A549 (cell line): ENCODE measurements at regions not wholly inside any gene's neighbourhood (a gene's known extent, or its start where the extent isn't known, plus 50 kb on each side); places are given as distances from the start of the nearest gene placed in this dataset.

Experiments
- ATAC-seq, 2 experiments: fragments of 200-7000 bp in 1 of 2; fragments of >200 bp in 1 of 2; cut with Nextera tagmentation in 1 of 2; cut with Tn5 transposase in 1 of 2; 3 replicates each; pipeline versions ENCODE4 v1.8.0 to v1.9.1; 2018 to 2020; ENCODE audit warnings: mild to moderate bottlenecking in 1 of 2, moderate library complexity in 1 of 2
- CTCF ChIA-PET: fragments of 300-600 bp; sonication (Branson Sonifier 250); formaldehyde crosslinking; extraction: SDS; loops from one replicate; lab custom pipeline; 2021; ENCODE audit warnings: antibody characterized with exemption, inconsistent platforms; lab: Yijun Ruan, JAX
- POLR2A ChIA-PET: fragments of 350-600 bp; formaldehyde crosslinking; extraction: SDS; loops from one replicate; lab custom pipeline; 2021; ENCODE audit warnings: antibody characterized with exemption, inconsistent platforms; lab: Yijun Ruan, JAX
- DNase-seq, 2 experiments: peaks; one replicate each; pipeline versions ENCODE4 v3.0.0 to v3.0.0-alpha.2; 2011 to 2016; ENCODE audit warnings: low read depth in 1 of 2, low spot score in 1 of 2
- FAIRE-seq: peaks from 2 replicates; lab custom pipeline; 2011; peaks lifted over from hg19 to GRCh38; lab: Jason Lieb, UNC
- H3K27ac ChIP-seq, 2 experiments: fragments of >200 bp; sonication (Bioruptor Twin); formaldehyde crosslinking; 3 replicates each; pipeline ENCODE4 v1.5.1; 2016 to 2017
- H3K4me1 ChIP-seq: fragments of >200 bp; sonication (Bioruptor Twin); formaldehyde crosslinking; 3 replicates; pipeline ENCODE4 v1.6.1; 2016
- H3K4me2 ChIP-seq: fragments of >200 bp; sonication (Bioruptor Twin); formaldehyde crosslinking; 3 replicates; pipeline ENCODE4 v1.6.1; 2016
- H3K4me3 ChIP-seq: fragments of >200 bp; sonication (Bioruptor Twin); formaldehyde crosslinking; 3 replicates; pipeline ENCODE4 v1.5.1; 2016
- H3K9me3 ChIP-seq: fragments of >200 bp; sonication (Bioruptor Twin); formaldehyde crosslinking; 3 replicates; pipeline ENCODE4 v1.6.1; 2016
- BCL3 ChIP-seq: fragments of >200 bp; sonication (Bioruptor Twin); formaldehyde crosslinking; IDR thresholded peaks from 3 replicates; pipeline ENCODE4 v1.6.1; 2016
- BHLHE40 ChIP-seq: IDR thresholded peaks from 2 replicates; pipeline ENCODE4 v1.6.1; 2012; ENCODE audit warnings: low read depth, low read length, inconsistent platforms
- CBX2 ChIP-seq: fragments of 200-600 bp; sonication (generic); IDR thresholded peaks from 2 replicates; pipeline ENCODE4 v1.6.1; 2016; ENCODE audit warnings: low read depth, mild to moderate bottlenecking, borderline replicate concordance
- CHD4 ChIP-seq: fragments of 200-600 bp; sonication (generic); IDR thresholded peaks from 2 replicates; pipeline ENCODE4 v1.6.1; 2016; ENCODE audit warnings: antibody characterized with exemption, mild to moderate bottlenecking, borderline replicate concordance
- E2F6 ChIP-seq: IDR thresholded peaks from 2 replicates; pipeline ENCODE4 v1.6.1; 2012; ENCODE audit warnings: low read depth, borderline replicate concordance
- ELK1 ChIP-seq: fragments of 150-350 bp; IDR thresholded peaks from 2 replicates; pipeline ENCODE4 v1.6.1; 2014; ENCODE audit warnings: low read depth, mild to moderate bottlenecking, low read length
- FOSB ChIP-seq: fragments of 250-450 bp; sonication (Bioruptor Pico); IDR thresholded peaks from 2 replicates; pipeline ENCODE4 v1.5.0; 2020; ENCODE audit warnings: mild to moderate bottlenecking, moderate library complexity
- HOXB5 ChIP-seq: fragments of 250-450 bp; sonication (Bioruptor Pico); IDR thresholded peaks from 2 replicates; pipeline ENCODE4 v1.5.0; 2020; ENCODE audit warnings: mild to moderate bottlenecking, moderate library complexity
- MAFK ChIP-seq: fragments of 450-650 bp; IDR thresholded peaks from 2 replicates; pipeline ENCODE4 v1.6.1; 2014; ENCODE audit not compliant: partially characterized antibody
- MYC ChIP-seq: IDR thresholded peaks from 2 replicates; pipeline ENCODE4 v1.6.1; 2012; ENCODE audit warnings: mild to moderate bottlenecking, inconsistent platforms, low read length, improper control_type of control experiment, borderline replicate concordance
- NPAS2 ChIP-seq: fragments of 250-450 bp; sonication (Bioruptor Pico); IDR thresholded peaks from 2 replicates; pipeline ENCODE4 v1.8.0; 2022; ENCODE audit warnings: mild to moderate bottlenecking, moderate library complexity, borderline replicate concordance
- NR3C1 ChIP-seq: fragments of >200 bp; sonication (Bioruptor Twin); formaldehyde crosslinking; IDR thresholded peaks from 3 replicates; pipeline ENCODE4 v1.6.1; 2017
- RNF2 ChIP-seq: fragments of 200-600 bp; sonication (generic); IDR thresholded peaks from 2 replicates; pipeline ENCODE4 v1.6.1; 2016; ENCODE audit warnings: low read depth, mild to moderate bottlenecking, antibody characterized with exemption, moderate library complexity, borderline replicate concordance
- ZNF302 ChIP-seq: fragments of 250-450 bp; sonication (Bioruptor Pico); IDR thresholded peaks from 2 replicates; pipeline ENCODE4 v1.9.0; 2021; ENCODE audit warnings: inconsistent platforms, mild to moderate bottlenecking, moderate library complexity
- ZSCAN20 ChIP-seq: fragments of 250-450 bp; sonication (Bioruptor Pico); IDR thresholded peaks from 2 replicates; pipeline ENCODE4 v1.8.0; 2022; ENCODE audit warnings: mild to moderate bottlenecking, moderate library complexity
- WGBS: methylation state at CpG from one replicate; pipeline ENCODE4 v1.1.6; 2017; ENCODE audit errors: missing lambda C conversion rate; 5-methylcytosine and 5-hydroxymethylcytosine counted together
- TF ChIP-seq, protein P1 (sequence below): IDR thresholded peaks from 2 replicates; pipeline ENCODE4 v1.6.1; 2012
- TF ChIP-seq, protein P2 (sequence below): IDR thresholded peaks from 2 replicates; pipeline ENCODE4 v1.6.1; 2012
- TF ChIP-seq, protein P3 (sequence below): fragments of 450-650 bp; IDR thresholded peaks from 2 replicates; pipeline ENCODE4 v1.6.1; 2014; ENCODE audit warnings: antibody characterized with exemption

- ChIA-PET POLR2A (no interaction called here), CTCF (no interaction called here)
- H3K4me2 ChIP-seq: no peak overlapping the region
- no peak for DNase-seq
- ATAC-seq: no peak
- H3K4me1 ChIP-seq: no peaks in the 10 kb centered on the region
- 23% methylated on average over 2 of the region's 2 CpGs for WGBS
- FAIRE-seq: no peak
- H3K4me3 ChIP-seq: no peak overlapping the region
- TF ChIP-seq CHD4 (no peak), E2F6 (no peak), MYC (no peak), BHLHE40 (no peak), BCL3 (no peak), ELK1 (no peak), CBX2 (no peak), ZSCAN20 (CRISPR knock-in tag) (no peak), NR3C1 (no peak), MAFK (no peak), RNF2 (no peak)
- TF ChIP-seq, protein P1, sequence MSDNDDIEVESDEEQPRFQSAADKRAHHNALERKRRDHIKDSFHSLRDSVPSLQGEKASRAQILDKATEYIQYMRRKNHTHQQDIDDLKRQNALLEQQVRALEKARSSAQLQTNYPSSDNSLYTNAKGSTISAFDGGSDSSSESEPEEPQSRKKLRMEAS: no peak
- TF ChIP-seq, protein P2, sequence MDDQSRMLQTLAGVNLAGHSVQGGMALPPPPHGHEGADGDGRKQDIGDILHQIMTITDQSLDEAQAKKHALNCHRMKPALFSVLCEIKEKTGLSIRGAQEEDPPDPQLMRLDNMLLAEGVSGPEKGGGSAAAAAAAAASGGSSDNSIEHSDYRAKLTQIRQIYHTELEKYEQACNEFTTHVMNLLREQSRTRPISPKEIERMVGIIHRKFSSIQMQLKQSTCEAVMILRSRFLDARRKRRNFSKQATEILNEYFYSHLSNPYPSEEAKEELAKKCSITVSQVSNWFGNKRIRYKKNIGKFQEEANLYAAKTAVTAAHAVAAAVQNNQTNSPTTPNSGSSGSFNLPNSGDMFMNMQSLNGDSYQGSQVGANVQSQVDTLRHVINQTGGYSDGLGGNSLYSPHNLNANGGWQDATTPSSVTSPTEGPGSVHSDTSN: no peak
- TF ChIP-seq, protein P3, sequence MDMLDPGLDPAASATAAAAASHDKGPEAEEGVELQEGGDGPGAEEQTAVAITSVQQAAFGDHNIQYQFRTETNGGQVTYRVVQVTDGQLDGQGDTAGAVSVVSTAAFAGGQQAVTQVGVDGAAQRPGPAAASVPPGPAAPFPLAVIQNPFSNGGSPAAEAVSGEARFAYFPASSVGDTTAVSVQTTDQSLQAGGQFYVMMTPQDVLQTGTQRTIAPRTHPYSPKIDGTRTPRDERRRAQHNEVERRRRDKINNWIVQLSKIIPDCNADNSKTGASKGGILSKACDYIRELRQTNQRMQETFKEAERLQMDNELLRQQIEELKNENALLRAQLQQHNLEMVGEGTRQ: no peak
- H3K27ac ChIP-seq: no peak overlapping the region
- no peaks in the 10 kb centered on the region for H3K9me3 ChIP-seq
Measured at GRCh38 chr3:117226932-117227331, 517.4 kb downstream of the TUSC7 start.

DNA sequence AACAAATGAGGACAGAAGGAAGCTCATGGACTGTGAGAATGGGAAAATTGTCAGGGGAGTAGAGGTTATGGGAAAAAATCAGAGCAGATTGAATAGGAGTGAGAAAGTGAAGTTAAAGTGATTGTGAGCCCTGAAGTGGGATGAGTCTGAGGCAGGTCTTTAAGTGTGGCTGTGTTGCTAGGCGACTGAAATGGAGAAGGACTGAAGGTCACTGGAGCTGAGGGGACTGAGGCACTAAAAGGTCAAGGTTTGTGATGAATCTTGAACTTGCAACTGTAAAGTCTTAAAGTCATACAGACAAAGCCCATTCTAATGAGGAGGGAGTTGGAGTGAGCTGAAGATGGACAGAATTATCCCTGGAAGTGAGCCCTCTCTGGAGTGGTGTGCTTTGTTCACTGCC, 518.9 kb downstream of the TUSC7 start:
- DNase-seq (no peak), ATAC-seq (no peak), FAIRE-seq (no peak)
- POLR2A ChIA-PET: no interaction called here
- H3K4me2 ChIP-seq: no peak overlapping the region
- 38% methylated on average over 1 of the region's 1 CpG for WGBS
- H3K27ac ChIP-seq: no peak overlapping the region
- TF ChIP-seq FOSB (CRISPR knock-in tag): no peak
- no peak for TF ChIP-seq NPAS2 (CRISPR knock-in tag)
- TF ChIP-seq ELK1: no peak
- no peak for TF ChIP-seq HOXB5 (CRISPR knock-in tag)
- no peak for TF ChIP-seq ZNF302
- CTCF ChIA-PET: no interaction called here
- no peak overlapping the region for H3K4me3 ChIP-seq
- H3K9me3 ChIP-seq: no peaks in the 10 kb centered on the region
- H3K4me1 ChIP-seq: no peaks in the 10 kb centered on the region
